ENCODE measurements at regions not wholly inside any gene's neighbourhood (a gene's known extent, or its start where the extent isn't known, plus 50 kb on each side); places are given as distances from the start of the nearest gene placed in this dataset.
A peak's percentile ranks its signal among the peaks of the same experiment; 100 is the strongest.
"Not testable (repeated sequence)": the region's sequence is repeated elsewhere in the genome, so short reads cannot be mapped to it uniquely, and the experiment has no call there.

DNA sequence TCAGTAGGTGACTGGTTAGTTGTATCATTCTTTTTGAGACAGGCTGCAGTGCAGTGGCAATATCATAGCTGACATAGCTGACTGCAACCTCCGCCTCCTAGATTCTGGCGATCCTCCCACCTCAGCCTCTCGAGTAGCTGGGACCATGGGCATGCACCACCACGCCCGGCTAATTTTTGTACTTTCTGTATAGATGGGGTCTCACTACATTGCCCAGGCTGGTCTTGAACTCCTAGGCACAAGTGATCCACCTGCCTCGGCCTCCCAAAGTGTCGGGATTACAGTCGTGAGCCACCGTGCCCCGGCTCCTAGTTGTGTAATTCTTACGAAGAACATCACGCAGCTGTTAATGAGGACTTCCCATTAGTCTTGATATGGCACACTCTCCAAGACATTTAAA lies 123.4 kb upstream of the VKORC1L1 start:
- DNase-seq, result no peak

DNA sequence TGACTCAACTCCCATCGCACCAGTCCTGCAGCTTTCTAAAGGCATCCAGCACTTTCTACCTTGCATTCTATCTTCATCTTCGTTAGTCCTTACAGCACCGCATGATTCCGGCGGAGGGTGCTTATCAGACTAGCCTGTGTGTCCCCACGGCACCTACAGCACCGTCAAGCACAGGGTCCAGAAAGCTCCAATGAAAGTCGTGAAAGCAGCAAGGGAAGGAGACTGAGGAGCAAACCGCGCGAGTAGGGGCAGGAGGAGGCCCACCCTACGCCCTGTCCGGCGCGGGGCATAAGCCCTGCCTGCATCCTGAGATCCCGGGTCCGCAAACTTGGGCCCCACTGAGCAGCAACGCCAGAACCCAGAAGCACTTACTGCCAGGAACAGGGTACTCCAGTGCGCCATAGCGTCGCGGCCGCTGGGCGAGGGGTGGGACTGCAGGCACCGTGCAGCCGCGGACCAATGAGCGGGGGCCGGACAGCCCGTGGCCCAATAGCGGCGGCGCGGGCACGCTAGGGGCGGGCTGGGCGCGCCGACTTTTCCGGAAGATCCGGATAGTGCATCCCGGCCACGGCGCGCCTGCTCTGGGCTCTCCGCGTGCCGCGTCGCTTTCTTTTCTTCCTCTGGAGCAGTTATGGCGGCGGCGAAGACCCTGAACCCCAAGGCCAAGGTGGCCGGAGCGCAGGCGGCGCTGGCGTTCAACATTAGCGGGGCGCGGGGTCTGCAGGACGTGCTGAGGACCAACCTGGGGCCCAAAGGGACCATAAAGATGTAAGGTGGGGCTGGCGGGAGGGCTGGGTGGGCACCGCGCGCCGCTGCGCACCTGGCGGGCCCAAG lies 122.1 kb upstream of the VKORC1L1 start:
- peak; percentile 74 for DNase-seq

DNA sequence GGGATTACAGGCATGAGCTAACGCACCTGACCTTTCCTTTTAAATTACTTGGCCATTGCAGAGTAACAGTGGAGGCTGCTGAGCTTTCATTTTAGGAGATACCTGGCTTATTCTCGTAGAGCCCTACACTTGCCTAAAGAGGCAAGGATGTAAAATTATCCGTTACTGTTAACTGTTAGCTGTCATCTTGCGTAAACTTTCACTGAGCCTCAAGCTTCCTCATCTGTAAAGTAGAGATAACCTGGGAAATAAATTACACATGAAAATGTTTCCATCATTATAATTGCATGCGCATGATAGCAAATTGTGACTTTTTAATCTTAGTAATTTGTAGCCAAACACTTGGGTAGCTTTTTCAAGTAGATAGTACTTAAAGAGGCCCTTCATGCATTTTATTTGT lies 118.8 kb upstream of the VKORC1L1 start:
- not testable (repeated sequence) for DNase-seq

DNA sequence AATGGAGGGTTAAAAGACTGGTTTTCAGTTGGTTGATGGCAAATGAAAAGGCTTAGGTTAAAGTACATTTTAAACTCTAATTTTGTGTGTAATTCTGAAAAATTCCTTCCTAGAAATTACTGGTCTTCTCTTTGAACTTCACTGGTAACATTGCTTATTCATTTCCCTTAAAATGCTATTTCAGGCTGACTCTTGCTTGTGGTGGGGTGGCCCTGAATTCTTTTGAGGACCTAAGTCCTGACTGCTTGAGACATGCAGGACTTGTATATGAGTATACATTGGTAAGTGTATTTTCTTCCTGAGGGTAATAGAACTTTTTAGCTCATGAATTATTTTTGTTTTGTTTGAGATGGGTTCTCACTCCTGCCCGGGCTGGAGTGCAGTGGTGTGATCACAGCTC lies 113.9 kb upstream of the VKORC1L1 start:
- DNase-seq, result not testable (repeated sequence)

DNA sequence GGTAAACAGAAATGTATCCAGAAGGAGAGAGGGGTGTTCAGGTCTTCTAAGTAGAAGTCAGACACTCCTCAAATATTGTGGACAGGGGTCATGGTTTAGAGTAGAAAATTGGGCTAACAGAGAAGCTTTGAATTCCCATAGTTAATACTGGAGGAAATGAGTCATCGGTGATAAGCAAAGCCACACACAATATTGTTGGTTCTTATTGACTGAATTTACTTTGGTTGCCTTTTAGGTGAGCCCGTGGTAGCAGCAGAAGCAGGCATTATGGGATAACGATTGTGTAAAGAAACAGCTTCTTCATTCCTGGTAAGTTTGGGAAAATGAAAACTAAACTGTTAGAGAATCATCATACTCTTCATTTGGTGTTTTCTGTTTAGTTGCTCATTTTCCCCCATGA lies 110.2 kb upstream of the VKORC1L1 start:
- DNase-seq, result not testable (repeated sequence)

DNA sequence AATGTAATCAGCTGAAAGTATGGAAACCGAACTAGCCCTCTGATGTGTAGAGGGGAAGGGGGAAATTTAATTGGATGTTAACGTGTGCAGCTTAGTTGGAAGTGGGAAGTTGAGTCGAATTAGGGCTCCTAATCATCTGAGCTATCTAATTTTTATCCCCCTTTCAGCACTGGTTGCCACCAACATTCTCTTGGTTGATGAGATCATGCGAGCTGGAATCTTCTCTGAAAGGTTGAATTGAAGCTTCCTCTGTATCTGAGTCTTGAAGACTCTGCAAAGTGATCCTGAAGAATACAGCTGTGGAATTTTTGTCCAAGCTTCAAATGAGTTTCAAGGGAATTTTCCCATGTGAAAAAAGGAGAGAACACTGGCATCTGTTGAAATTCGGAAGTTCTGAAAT lies 109.8 kb upstream of the VKORC1L1 start:
- not testable (repeated sequence) for DNase-seq

DNA sequence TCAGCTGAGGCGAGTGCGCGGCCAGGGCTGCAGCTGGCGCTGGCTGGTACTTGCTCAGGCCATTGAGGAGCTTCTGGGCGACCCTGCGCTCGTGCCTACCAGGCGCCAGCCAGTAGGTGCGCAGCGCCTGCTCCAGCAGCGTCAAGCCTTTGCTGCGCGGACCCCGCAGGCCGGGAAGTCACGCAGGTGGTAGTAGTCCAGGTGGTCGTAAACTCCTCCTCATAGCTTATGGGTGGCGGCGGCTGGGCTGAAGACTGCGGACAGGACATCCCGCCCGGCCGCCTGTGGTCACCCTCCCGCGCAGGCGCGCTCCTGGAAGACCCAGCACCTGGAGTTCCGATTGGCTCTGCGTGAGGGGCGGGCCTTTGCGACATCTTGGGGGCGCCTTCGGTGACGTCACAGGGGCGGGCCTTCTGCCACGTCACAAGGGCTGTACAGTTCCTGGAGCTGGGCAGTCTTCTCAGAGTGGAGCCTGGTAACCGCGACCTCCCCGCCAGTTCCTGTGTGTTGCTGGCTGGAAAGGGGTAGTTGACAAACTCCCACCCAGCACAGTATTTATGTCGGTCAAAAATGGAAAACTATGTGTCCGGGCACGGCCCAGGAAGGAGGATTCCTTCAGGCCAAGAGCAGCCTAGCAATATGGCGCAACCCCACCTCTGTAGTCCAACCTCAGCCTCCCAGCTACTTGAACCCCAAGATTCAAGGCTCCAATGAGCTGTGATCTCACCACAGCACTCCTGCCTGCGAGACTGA lies 102.2 kb upstream of the VKORC1L1 start:
- peak; percentile 40 for DNase-seq

DNA sequence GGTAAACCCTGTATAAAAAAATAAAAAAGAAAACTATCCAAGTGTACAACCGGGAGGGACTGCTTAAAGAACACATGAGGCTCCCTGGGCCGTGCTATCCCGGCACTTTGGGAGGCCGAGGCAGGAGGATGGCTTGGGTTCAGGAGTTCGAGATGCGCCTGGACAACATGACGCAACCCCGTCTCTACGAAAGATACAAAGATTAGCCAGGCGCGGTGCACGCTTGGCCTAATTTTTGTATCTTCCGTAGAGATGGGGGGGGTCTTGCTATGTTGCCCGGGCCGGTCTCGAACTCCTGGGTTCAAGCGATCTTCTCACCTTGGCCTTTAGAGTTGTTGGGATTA lies 101.7 kb upstream of the VKORC1L1 start:
- not testable (repeated sequence) for DNase-seq

DNA sequence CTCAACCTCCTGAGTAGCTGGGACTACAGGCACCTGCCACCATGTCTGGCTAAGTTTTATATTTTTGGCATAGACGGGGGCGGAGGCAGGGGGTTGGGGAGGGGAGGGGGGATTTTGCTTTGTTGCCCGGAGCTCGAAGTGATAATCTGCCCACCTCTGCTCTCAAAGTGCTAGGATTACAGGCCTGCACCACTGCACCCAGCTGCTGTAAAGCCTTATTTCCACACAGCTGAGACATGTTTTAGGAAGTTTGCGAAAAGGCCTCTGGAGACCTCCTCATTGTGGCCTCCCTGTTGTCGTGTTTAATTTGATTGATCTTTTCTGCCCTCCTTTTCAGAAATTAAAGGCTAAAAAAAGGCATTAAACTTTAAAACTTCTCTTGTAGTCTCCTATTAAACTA lies 96.2 kb upstream of the VKORC1L1 start:
- not testable (repeated sequence) for DNase-seq

DNA sequence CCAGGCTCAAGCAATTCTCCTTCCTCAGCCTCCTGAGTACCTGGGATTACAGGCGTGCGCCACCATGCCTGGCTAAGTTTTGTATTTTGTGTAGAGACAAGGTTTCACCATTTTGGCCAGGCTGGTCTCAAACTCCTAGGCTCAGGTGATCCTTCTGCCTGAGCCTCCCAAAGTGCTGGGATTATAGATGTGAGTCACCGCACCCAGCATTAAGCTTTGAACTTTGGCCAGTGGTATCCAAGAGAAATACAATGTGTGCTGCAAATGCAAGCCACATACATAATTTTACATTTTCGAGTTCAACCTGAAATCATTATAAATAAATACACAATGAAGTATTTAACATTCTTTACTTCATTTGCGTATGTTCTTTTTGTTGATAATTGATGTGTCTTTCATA lies 82.9 kb upstream of the VKORC1L1 start:
- DNase-seq, result not testable (repeated sequence)

DNA sequence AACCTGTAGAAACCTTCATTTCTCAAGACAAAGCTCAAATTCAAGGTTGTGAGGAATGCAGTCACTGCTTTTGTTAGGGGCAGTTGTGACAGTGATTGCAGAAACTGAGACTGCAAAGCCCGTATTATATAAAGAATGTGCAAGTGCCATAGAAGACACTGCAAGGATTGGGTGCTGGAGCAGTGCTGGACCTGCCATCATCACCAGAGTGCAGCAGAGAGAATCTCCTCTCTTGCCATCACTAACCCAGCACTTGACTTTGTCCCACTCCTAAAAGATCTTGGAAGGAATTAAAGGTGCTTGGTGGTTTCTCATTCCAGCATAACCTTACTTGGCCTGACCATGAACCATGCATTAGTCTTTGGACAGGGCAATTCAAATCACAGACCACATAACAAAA lies 81.1 kb upstream of the VKORC1L1 start:
- not testable (repeated sequence) for DNase-seq

DNA sequence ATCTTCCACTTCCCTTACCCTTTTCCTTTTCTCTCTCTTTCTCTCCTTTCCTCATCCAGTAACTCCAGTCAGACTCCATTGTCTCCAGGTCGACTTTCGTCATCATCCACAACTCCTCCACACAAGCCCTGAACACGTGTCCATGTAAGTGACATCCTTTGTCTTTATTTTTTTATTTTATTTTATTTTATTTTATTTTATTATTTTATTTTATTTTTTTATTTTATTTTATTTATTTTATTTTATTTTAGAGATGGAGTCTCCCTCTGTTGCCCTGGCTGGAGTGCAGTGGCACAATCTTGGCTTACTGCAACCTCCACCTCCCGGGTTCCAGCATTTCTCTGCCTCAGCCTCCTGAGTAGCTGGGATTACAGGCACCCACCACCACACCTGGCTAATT lies 80.1 kb upstream of the VKORC1L1 start:
- not testable (repeated sequence) for DNase-seq

DNA sequence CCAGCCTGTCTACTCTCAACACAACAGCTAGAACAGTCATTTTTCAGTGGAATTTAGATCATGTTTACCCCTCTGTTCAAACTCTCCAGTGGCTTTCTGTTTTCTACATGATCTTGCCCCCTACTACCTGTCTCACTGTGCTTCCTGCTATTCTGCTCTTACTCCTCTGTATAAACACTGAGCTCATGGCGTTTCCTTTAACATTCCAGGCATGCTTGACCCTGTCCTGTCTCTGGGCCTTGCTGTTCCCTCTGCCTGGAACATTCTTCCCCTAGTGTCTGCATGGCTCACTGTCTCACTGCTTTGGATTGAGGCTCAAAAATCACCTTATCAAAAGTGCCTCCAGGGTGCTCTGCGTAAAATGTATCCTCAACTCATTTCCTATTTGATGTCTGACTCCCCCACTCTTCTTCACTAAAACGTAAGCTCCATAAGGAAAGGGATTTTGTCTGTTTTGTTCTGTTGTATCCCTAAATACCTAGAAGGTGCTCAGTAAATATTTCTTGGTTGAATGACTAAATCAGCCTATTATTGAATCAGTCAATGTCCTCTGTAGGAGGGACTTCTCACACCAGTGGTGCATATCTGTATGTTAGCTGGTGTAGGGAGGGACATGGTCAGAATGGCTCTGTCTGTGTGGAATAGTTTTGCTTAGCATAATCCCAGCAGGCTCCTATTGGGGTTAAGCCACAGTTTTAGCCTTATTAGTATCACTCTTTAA lies 78.0 kb upstream of the VKORC1L1 start:
- DNase-seq, result not testable (repeated sequence)

DNA sequence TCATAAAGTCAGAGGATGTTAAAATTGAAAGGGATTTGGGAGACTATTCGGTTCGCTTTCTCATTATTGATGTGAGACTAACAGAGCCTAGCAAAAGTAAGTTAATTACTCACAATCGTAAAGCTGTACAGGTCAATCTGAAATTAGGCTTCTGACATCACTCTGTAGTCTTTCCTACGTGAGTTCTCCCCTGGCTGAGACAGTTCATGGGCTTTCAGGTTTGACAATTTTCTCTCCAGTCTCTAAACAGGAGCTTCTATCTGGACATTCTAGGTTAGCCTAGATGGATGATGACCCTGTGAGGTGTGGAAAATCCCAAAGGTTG lies 77.5 kb upstream of the VKORC1L1 start:
- not testable (repeated sequence) for DNase-seq

DNA sequence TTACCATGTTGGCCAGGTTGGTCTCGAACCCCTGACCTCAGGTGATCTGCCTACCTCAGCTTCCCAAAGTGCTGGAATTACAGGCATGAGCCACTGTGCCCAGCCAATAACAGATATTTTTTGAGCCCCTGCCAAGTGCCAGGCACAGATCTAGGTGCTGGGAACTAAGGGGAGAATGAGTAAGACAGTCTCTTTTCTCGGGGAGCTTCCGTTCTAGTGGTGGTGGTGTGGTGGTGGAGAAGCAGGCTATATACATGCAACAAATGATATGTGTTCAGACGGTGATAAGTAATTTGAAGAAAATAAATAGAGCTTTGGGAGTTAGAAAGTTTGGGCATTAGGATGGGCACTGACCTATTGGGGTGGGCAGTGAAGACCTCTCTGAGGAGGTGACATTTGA lies 76.7 kb upstream of the VKORC1L1 start:
- DNase-seq, result no peak

DNA sequence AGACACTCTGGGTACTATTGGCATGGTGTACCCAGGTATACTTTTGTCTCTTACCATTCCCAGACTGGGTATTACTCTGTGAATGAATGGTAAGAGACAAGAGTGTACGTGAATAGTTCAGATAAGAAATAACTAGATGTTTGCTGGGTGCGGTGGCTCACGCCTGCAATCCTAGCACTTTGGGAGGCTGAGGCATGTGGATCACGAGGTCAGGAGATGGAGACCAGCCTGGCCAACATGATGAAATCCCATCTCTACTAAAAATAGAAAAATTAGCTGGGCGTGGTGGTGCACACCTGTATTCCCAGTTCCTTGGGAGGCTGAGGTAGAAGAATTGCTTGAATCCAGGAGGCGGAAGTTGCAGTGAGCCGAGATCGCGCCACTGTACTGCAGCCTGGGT lies 75.8 kb upstream of the VKORC1L1 start:
- not testable (repeated sequence) for DNase-seq

DNA sequence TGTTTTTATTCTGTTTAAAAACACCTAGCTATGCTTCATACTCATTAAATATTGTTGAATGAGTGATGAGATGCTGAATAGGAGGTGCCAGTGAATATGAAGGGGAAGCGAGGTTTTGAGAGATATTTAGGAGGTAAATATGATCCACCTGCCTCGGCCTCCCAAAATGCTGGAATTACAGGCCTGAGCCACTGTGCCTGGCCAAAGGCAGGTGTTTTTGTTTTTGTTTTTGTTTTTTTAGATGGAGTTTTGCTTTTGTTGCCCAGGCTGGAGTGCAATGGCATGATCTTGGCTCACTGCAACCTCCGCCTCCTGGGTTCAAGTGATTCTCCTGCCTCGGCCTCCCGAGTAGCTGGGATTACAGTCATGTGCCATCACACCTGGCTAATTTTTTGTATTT lies 75.3 kb upstream of the VKORC1L1 start:
- DNase-seq, result not testable (repeated sequence)

DNA sequence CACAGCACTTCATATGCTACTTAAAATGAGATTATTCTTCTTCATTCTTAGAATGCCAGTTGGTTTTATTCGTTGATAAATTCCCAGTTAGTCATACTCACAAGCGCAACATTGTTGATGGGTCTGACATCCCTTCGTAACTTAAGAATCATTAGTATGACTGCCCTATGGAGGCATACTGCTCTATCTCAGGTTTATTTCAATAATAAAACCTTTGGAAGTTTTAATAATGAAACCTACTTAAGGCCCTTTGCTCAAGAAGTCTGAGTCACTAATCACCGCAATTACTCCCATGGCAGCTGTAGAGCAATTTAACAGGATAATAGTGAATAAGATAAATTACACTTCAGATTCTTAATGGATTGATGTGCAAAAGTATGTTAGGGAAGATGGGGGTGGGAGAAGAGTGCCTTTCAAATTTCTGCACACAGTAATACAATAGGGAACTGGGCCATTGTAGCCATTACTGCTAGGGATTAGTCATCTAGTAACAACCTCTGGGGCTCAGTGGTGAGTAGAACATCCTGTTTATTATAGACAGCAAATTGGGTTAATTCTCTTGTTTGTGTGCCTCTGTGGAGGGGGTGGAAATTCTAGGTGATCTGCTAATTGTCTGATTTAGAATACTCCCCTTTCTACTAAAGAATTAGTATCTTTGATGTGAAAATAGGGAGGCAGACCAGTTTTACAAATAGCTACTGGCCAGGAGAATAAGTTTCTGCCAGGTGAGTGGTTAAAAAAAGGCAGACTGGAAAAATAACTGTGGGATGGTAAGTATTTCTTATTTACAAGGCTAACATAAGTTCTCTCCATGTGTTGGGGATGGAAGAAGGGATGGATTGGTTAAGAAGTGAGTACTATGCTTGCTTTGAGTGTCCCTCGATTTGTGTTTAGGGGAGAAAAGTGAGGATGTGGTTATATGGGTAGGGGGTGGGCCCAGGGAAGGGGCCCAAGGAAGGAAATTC lies 74.5 kb upstream of the VKORC1L1 start:
- no peak for DNase-seq

DNA sequence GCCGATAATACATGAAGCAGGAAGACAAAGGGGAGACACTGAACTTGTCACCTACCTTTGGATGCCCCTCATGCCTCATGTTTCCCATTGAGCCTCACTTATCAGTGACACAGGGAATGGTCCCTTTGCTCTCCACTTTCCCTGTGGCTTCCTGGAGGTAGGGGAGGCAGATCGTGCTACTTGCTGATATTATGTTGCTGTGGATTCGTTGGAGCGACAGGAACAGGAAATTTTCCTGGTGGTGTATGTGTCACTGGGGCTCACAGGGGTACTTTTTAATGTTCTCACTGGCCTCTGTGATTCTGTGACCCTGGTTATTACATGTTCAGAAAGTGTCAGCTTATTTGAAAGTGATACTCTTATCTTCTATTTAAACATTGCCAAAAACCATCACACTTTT lies 72.7 kb upstream of the VKORC1L1 start:
- not testable (repeated sequence) for DNase-seq

DNA sequence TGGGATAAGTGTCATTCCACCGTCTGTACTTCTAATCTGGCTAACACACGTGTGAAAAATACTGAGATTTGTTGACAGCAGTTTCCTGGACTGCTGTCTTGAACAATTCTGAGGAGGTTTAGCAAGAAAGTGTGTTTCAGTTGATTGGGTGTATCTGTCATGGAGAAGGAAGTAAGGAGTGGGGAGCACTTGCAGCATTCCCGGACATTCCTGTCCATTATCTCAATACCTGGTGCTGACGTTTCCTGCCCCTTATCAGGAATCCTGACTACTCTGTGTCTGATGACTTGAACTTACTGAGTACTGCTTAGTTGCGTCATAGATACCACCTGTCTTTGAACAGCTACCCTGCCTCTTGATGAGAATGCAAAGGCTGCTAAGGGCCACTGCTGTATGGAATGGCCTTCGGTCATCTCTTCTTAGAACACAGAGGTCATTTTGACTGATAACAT lies 72.0 kb upstream of the VKORC1L1 start:
- no peak for DNase-seq

DNA sequence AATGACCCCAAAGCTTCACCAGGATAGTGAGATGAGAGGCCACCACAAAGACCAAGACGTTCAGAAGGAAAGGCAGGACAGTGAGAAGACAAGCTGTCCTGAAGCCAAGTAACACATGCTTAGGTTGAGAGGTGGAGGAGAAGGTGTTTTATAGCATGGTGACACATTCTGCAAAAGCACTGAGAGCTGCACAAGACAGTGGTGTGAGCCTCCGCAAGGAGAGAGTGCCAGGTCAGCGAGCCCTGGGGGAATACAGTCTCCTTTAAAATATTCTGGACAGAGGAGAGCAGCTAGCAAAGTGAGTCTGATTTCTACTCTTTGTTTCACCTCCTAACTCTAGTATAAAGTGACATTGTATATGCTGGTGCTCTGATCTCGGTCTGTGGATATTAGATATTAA lies 68.0 kb upstream of the VKORC1L1 start:
- DNase-seq, result no peak

DNA sequence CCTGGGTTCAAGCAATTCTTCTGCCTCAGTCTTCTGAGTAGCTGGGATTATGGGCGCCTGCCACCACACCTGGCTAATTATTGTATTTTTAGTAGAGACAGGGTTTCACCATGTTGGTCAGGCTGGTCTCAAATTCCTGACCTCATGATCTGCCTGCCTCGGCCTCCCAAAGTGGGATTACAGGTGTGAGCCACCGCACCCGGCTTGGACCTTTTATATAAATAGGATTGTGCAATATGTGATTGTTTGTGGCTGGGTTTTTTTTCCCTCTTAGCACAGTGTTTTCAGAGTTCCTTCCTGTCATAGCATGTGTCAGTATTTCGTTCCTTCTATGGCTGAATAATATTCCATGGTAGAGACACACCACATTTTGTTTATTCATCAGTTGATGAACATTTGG lies 65.8 kb upstream of the VKORC1L1 start:
- DNase-seq, result not testable (repeated sequence)

All from NCI-H2029 treated with DMSO at 0.1 percent for 48 hours (cell line).